ENCODE measurements at regions not wholly inside any gene's neighbourhood (a gene's known extent, or its start where the extent isn't known, plus 50 kb on each side); places are given as distances from the start of the nearest gene placed in this dataset.

GRCh38 chr5:67335426-67335825 lies 138.8 kb upstream of the CD180 start:
- no peaks in the 10 kb centered on the region for H3K79me2 ChIP-seq (ENCODE audit: control insufficient read depth, insufficient read depth, low read length)
- H3K9me3 ChIP-seq (ENCODE audit: control extremely low read depth in 1 of 3, control insufficient read depth in 2 of 3, insufficient read depth in 1 of 3, low read length in 2 of 3): peaks cover 0 to 4% (median 0%) of the 10 kb centered on the region in 3 donors
- no peak overlapping the region for H3K4me2 ChIP-seq (replicated peaks; ENCODE audit: low read depth, low read length, poor library complexity, severe bottlenecking)
- Mint-ChIP-seq H3K4me1 (no peaks in the 10 kb centered on the region), H3K4me3 (no peak overlapping the region), H3K27me3 (peaks cover 25% of the 10 kb centered on the region), H3K9me3 (ENCODE audit: insufficient read depth) (peaks cover 4% of the 10 kb centered on the region), H3K27ac (no peak overlapping the region)
- H2AFZ ChIP-seq (ENCODE audit: insufficient read depth, low read depth, low read length, poor library complexity, severe bottlenecking): no peak overlapping the region
- H3K27me3 ChIP-seq (replicated peaks in 1 of 4; ENCODE audit: control extremely low read depth in 1 of 4, control insufficient read depth in 3 of 4, insufficient read depth in 4 of 4, low read length in 3 of 4): no peaks in the 10 kb centered on the region
- no peak for ATAC-seq (ENCODE audit: low read depth)
- H3K27ac ChIP-seq (ENCODE audit: low read length in 2 of 2): no peak overlapping the region
- no peaks in the 10 kb centered on the region for H3K36me3 ChIP-seq (replicated peaks in 1 of 2; ENCODE audit: control extremely low read depth in 1 of 2, control insufficient read depth in 1 of 2, extremely low read depth in 1 of 2, insufficient read depth in 2 of 2, low read length in 1 of 2)
- H3K4me3 ChIP-seq (ENCODE audit: control extremely low read depth in 1 of 5, extremely low read depth in 1 of 5, insufficient read depth in 1 of 5, low read depth in 2 of 5, low read length in 4 of 5): no peak overlapping the region
- no peaks in the 10 kb centered on the region for H3K4me1 ChIP-seq (ENCODE audit: control insufficient read depth in 2 of 2, insufficient read depth in 2 of 2, low read length in 2 of 2)
- ChIA-PET POLR2A (no interaction called here), CTCF (interaction anchor here (1.2 kb wide), 1 partner anchor 159 kb away, joined by 3 read pairs; no protein-coding TSS in a partner anchor)
- intact Hi-C loops (cut with micrococcal nuclease): no loop called here
- TF ChIP-seq, protein P1, sequence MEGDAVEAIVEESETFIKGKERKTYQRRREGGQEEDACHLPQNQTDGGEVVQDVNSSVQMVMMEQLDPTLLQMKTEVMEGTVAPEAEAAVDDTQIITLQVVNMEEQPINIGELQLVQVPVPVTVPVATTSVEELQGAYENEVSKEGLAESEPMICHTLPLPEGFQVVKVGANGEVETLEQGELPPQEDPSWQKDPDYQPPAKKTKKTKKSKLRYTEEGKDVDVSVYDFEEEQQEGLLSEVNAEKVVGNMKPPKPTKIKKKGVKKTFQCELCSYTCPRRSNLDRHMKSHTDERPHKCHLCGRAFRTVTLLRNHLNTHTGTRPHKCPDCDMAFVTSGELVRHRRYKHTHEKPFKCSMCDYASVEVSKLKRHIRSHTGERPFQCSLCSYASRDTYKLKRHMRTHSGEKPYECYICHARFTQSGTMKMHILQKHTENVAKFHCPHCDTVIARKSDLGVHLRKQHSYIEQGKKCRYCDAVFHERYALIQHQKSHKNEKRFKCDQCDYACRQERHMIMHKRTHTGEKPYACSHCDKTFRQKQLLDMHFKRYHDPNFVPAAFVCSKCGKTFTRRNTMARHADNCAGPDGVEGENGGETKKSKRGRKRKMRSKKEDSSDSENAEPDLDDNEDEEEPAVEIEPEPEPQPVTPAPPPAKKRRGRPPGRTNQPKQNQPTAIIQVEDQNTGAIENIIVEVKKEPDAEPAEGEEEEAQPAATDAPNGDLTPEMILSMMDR (IDR thresholded peaks at IDR 0.05): no peak
- TF ChIP-seq EZH2 (IDR thresholded peaks at IDR 0.05; ENCODE audit: borderline replicate concordance, insufficient read depth, low read depth, low read length, poor library complexity, severe bottlenecking): no peak
- no peaks in the 10 kb centered on the region for H4K20me1 ChIP-seq (ENCODE audit: control insufficient read depth, insufficient read depth, low read length, poor library complexity, severe bottlenecking)
- DNase-seq: no peak
- WGBS (ENCODE audit: insufficient coverage): no CpG with 5 or more reads among the region's 5 CpGs
- no peak overlapping the region for H3K9ac ChIP-seq (ENCODE audit: low read length)

DNA sequence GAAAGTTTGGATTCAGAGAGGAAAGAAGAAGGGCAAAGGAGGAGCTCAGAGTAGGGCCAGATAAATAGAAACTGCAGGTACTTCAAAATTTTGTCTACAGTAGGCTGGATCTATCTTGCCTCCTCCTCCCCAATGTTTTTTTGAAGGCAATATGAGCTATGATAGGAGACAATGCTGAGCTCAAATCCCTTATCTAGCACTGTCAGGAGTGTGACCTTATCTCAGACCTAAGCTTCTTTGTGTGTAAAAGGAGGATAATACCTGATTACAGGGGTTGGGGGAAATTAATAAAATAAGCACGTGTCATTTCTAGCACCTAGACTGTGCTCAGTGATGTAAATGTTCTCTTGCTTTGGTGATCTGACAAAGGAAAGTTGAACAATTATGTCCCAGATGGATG lies 137.8 kb upstream of the CD180 start:
- peaks cover 4% of the 10 kb centered on the region for H3K9me3 Mint-ChIP-seq (ENCODE audit: insufficient read depth)
- intact Hi-C loops (cut with micrococcal nuclease): no loop called here
- H3K4me1 ChIP-seq (ENCODE audit: control insufficient read depth in 2 of 2, insufficient read depth in 2 of 2, low read length in 2 of 2): no peaks in the 10 kb centered on the region
- no peak overlapping the region for H3K27ac ChIP-seq (ENCODE audit: low read length in 2 of 2)
- 83% methylated on average over 1 of the region's 1 CpG for WGBS (ENCODE audit: insufficient coverage)
- no peak overlapping the region for H3K4me3 Mint-ChIP-seq
- peaks cover 17% of the 10 kb centered on the region for H3K27me3 Mint-ChIP-seq
- H3K9me3 ChIP-seq (ENCODE audit: control extremely low read depth in 1 of 3, control insufficient read depth in 2 of 3, insufficient read depth in 1 of 3, low read length in 2 of 3): peaks cover 0 to 4% (median 0%) of the 10 kb centered on the region in 3 donors
- no peaks in the 10 kb centered on the region for H3K36me3 ChIP-seq (replicated peaks in 1 of 2; ENCODE audit: control extremely low read depth in 1 of 2, control insufficient read depth in 1 of 2, extremely low read depth in 1 of 2, insufficient read depth in 2 of 2, low read length in 1 of 2)
- TF ChIP-seq, protein P1 (IDR thresholded peaks at IDR 0.05): no peak
- no peak for TF ChIP-seq EZH2 (IDR thresholded peaks at IDR 0.05; ENCODE audit: borderline replicate concordance, insufficient read depth, low read depth, low read length, poor library complexity, severe bottlenecking)
- no peaks in the 10 kb centered on the region for H4K20me1 ChIP-seq (ENCODE audit: control insufficient read depth, insufficient read depth, low read length, poor library complexity, severe bottlenecking)
- ChIA-PET CTCF (interaction anchor here (1.2 kb wide), 1 partner anchor 160 kb away, joined by 3 read pairs; no protein-coding TSS in a partner anchor), POLR2A (no interaction called here)
- no peak overlapping the region for H3K4me2 ChIP-seq (replicated peaks; ENCODE audit: low read depth, low read length, poor library complexity, severe bottlenecking)
- DNase-seq (no peak), ATAC-seq (ENCODE audit: low read depth) (no peak)
- H3K27me3 ChIP-seq (replicated peaks in 1 of 4; ENCODE audit: control extremely low read depth in 1 of 4, control insufficient read depth in 3 of 4, insufficient read depth in 4 of 4, low read length in 3 of 4): no peaks in the 10 kb centered on the region
- H2AFZ ChIP-seq (ENCODE audit: insufficient read depth, low read depth, low read length, poor library complexity, severe bottlenecking): no peak overlapping the region
- no peak overlapping the region for H3K9ac ChIP-seq (ENCODE audit: low read length)
- no peaks in the 10 kb centered on the region for H3K79me2 ChIP-seq (ENCODE audit: control insufficient read depth, insufficient read depth, low read length)
- no peak overlapping the region for H3K4me3 ChIP-seq (ENCODE audit: control extremely low read depth in 1 of 5, extremely low read depth in 1 of 5, insufficient read depth in 1 of 5, low read depth in 2 of 5, low read length in 4 of 5)
- H3K27ac Mint-ChIP-seq: no peak overlapping the region
- H3K4me1 Mint-ChIP-seq: no peaks in the 10 kb centered on the region

All from B cell (primary cell).